AG10803 (cell line): ENCODE measurements at regions not wholly inside any gene's neighbourhood (a gene's known extent, or its start where the extent isn't known, plus 50 kb on each side); places are given as distances from the start of the nearest gene placed in this dataset.
A peak's percentile ranks its signal among the peaks of the same experiment; 100 is the strongest.

ENCODE experiments used
- DNase-seq: peaks from one replicate; pipeline ENCODE4 v3.0.0; 2010; ENCODE audit warnings: low read depth
- H3K4me3 ChIP-seq: 2 replicates; pipeline ENCODE4 v1.5.1; 2011; ENCODE audit warnings: mild to moderate bottlenecking, low read length, control low read depth
- CTCF ChIP-seq: conservative IDR thresholded peaks from 2 replicates; pipeline ENCODE4 v1.5.1; 2011; ENCODE audit warnings: mild to moderate bottlenecking, low read length, control low read depth, inconsistent platforms

DNA sequence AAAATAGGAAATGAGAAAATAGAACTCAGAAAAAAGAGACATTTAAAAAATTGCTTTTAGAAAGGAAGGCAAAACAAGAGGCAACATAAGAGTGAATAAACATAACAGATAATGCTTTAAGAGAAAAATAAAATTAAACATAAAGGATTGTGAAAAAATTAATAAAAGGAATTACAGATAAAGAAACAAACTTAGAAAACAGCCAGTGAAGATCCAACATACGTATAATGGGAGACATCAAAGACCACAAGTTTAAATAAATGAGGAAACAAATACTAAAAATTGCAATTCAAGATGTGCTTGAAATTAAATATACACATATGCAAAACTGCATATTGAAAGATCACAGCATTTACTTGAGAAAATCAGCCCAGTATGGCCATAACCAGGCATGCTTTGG lies 448.9 kb downstream of the NBAS start:
- DNase-seq, result peak; percentile 12
- no peak for TF ChIP-seq CTCF
- no peak overlapping the region for H3K4me3 ChIP-seq

DNA sequence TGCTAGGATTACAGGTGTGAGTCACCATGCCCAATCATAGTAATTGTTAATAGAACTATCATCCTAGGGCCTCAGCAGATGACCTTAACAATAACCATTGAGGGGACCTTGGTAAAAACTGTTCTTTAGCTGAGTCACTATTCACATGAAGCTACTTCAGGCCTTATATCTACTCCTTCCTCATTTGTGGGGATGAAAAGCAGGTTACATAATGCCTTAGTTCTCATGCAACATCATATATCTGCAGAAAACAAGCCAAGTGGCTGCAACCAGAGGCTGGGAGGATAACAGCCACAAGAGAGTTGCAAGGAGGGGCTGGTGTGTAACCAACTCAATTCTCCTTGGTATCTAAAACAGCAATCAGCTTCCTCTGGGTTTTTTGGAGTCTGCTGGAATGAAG lies 445.4 kb downstream of the NBAS start:
- no peak for DNase-seq
- no peak for TF ChIP-seq CTCF
- no peak overlapping the region for H3K4me3 ChIP-seq

DNA sequence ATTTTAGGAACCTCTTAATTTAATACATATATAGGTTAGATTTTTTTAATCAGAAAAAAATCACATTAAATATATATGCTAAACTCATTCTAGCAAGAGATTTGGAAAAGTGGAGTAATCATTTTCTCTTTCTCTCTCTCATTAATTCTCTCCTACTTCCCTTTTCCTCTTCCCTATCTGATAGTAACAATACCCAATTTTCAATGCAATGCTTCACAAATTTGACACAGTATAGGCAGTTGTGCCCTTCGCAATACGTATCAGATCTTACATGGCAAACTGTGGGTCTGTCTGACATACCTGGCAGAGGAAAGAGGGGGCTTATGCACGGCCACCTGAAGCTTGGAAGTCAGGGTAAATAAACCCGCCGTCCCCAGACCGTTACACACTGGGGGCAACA lies 444.3 kb downstream of the NBAS start:
- TF ChIP-seq CTCF, result no peak
- no peak for DNase-seq

More for the DNA sequence above, 444.3 kb downstream of the NBAS start:
- H3K4me3 ChIP-seq, result no peak overlapping the region
